Sigmoid colon (tissue), 6 donors: ENCODE measurements at regions not wholly inside any gene's neighbourhood (a gene's known extent, or its start where the extent isn't known, plus 50 kb on each side); places are given as distances from the start of the nearest gene placed in this dataset.

Experiments used
- DNase-seq: peaks from one replicate; pipeline ENCODE4 v3.0.0-alpha.2; 2019
- H3K27ac ChIP-seq, 4 donors: fragments of 200-600 bp; sonication (generic); one replicate each; pipeline ENCODE4 v1.5.1; 2016 to 2019; ENCODE audit warnings: mild to moderate bottlenecking in 1 of 4
- H3K27me3 ChIP-seq, 3 donors: fragments of 200-600 bp; sonication (generic); one replicate each; pipeline ENCODE4 v1.5.1; 2019; ENCODE audit warnings: mild to moderate bottlenecking in 1 of 3
- H3K36me3 ChIP-seq, 4 donors: fragments of 200-600 bp; sonication (generic); one replicate each; pipeline ENCODE4 v1.5.1; 2016 to 2019
- H3K4me1 ChIP-seq, 4 donors: fragments of 200-600 bp; sonication (generic); one replicate each; pipeline ENCODE4 v1.5.1; 2017 to 2019
- H3K4me3 ChIP-seq, 4 donors: fragments of 200-600 bp; sonication (generic); one replicate each; pipeline ENCODE4 v1.5.1; 2017 to 2019; ENCODE audit warnings: mild to moderate bottlenecking in 2 of 4, moderate library complexity in 1 of 4
- H3K9me3 ChIP-seq, 4 donors: fragments of 200-600 bp in 3 of 4; sonication (generic) in 3 of 4; one replicate each; pipeline versions ENCODE4 v1.5.1 to v1.6.1; 2013 to 2019
- EP300 ChIP-seq, 4 donors: sonication (generic); formaldehyde crosslinking; IDR thresholded peaks; one replicate each; pipeline ENCODE4 v1.6.1; 2017; ENCODE audit warnings: antibody characterized with exemption in 4 of 4
- POLR2A ChIP-seq, 2 donors: fragments of 450-650 bp; IDR thresholded peaks; one replicate each; pipeline ENCODE4 v1.6.1; 2016; ENCODE audit warnings: antibody characterized with exemption in 2 of 2, mild to moderate bottlenecking in 2 of 2, moderate library complexity in 2 of 2
- POLR2AphosphoS5 ChIP-seq, 4 donors: sonication (generic); formaldehyde crosslinking; IDR thresholded peaks; one replicate each; pipeline ENCODE4 v1.6.1; 2017; ENCODE audit warnings: antibody characterized with exemption in 4 of 4
- WGBS, 2 donors: extraction: QIAGEN DNeasy Blood & Tissue Kit; methylation state at CpG; one replicate each; pipeline ENCODE4 v1.1.7; 2013; 5-methylcytosine and 5-hydroxymethylcytosine counted together
- intact Hi-C: fragments of 100-400 bp; cut with DNase I; formaldehyde crosslinking; loops from one replicate; pipeline ENCODE4 v1.15.1; 2023
- TF ChIP-seq, protein P1 (sequence below), 4 experiments: fragments of 450-650 bp in 3 of 4; fragments of 200-600 bp in 1 of 4; IDR thresholded peaks; one replicate each; pipeline ENCODE4 v1.5.1; 2016 to 2019; ENCODE audit warnings: antibody characterized with exemption in 4 of 4, mild to moderate bottlenecking in 3 of 4, moderate library complexity in 2 of 4
- donor health status: healthy with polysubstance abuse.
- donor health status: healthy.

DNA sequence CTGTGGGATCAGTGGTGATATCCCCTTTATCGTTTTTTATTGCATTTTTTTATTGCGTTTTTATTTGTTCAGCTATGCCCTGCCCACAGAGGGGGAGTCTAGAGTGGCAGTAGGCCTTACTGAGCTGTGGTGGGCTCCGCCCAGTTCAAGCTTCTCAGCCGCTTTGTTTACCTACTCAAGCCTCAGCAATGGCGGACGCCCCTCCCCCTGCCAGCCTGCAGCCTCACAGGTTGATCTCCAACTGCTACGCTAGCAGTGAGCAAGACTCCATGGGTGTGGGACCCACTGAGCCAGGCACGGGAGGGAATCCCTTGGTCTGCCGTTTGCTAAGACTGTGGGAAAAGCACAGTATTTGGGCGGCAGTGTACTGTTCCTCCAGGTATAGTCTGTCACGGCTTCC, 500.6 kb upstream of the MCTP2 start:
- intact Hi-C loops, result no loop called here
- Histone ChIP-seq H3K4me3 (no peak overlapping the region), H3K36me3 (no peaks in the 10 kb centered on the region), H3K4me1 (no peaks in the 10 kb centered on the region), H3K27ac (no peak overlapping the region), H3K27me3 (no peaks in the 10 kb centered on the region), H3K9me3 (peaks cover 0 to 2% (median 0%) of the 10 kb centered on the region in 4 donors)
- DNase-seq, result no peak
- TF ChIP-seq EP300 (IDR thresholded peaks at IDR 0.05) (no peak), POLR2AphosphoS5 (IDR thresholded peaks at IDR 0.05) (no peak), POLR2A (IDR thresholded peaks at IDR 0.05) (no peak)
- TF ChIP-seq, protein P1, sequence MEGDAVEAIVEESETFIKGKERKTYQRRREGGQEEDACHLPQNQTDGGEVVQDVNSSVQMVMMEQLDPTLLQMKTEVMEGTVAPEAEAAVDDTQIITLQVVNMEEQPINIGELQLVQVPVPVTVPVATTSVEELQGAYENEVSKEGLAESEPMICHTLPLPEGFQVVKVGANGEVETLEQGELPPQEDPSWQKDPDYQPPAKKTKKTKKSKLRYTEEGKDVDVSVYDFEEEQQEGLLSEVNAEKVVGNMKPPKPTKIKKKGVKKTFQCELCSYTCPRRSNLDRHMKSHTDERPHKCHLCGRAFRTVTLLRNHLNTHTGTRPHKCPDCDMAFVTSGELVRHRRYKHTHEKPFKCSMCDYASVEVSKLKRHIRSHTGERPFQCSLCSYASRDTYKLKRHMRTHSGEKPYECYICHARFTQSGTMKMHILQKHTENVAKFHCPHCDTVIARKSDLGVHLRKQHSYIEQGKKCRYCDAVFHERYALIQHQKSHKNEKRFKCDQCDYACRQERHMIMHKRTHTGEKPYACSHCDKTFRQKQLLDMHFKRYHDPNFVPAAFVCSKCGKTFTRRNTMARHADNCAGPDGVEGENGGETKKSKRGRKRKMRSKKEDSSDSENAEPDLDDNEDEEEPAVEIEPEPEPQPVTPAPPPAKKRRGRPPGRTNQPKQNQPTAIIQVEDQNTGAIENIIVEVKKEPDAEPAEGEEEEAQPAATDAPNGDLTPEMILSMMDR (IDR thresholded peaks at IDR 0.05), result no peak
- 64 to 89% methylated on average over 11 of the region's 11 CpGs for WGBS, 2 donors

DNA sequence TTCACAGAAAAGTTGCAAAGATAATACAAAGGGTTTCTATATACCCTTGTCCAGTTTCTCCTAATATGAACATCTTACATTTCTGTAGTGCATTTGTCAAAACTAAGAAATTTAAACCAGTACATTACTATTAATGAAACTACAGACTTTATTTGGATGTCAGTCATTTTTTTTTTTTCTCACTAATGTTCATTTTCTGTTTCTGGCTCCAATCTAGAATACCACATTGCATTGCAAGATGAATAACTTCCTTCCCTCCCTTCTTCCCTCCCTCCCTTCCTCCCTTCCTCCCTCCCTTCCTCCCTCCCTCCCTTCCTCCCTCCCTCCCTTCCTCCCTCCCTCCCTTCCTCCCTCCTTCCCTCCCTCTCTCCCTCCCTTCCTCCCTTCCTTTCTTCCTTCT, 509.2 kb upstream of the MCTP2 start:
- Histone ChIP-seq H3K27me3 (no peaks in the 10 kb centered on the region), H3K36me3 (no peaks in the 10 kb centered on the region), H3K4me1 (no peaks in the 10 kb centered on the region), H3K27ac (no peak overlapping the region), H3K9me3 (no peaks in the 10 kb centered on the region), H3K4me3 (no peak overlapping the region)
- TF ChIP-seq EP300 (IDR thresholded peaks at IDR 0.05) (no peak), POLR2A (IDR thresholded peaks at IDR 0.05) (no peak), POLR2AphosphoS5 (IDR thresholded peaks at IDR 0.05) (no peak)
- TF ChIP-seq, protein P1 (IDR thresholded peaks at IDR 0.05), result no peak
- intact Hi-C loops, result no loop called here
- DNase-seq, result no peak

- H3K4me1 ChIP-seq, result no peaks in the 10 kb centered on the region
- WGBS, 2 donors, result 60 to 82% methylated on average over 3 of the region's 3 CpGs
- no peak overlapping the region for H3K27ac ChIP-seq
- H3K36me3 ChIP-seq, result no peaks in the 10 kb centered on the region
- no peak for DNase-seq
- intact Hi-C loops, result no loop called here
- TF ChIP-seq, protein P1 (IDR thresholded peaks at IDR 0.05), result no peak
- TF ChIP-seq EP300 (IDR thresholded peaks at IDR 0.05) (no peak), POLR2AphosphoS5 (IDR thresholded peaks at IDR 0.05) (no peak), POLR2A (IDR thresholded peaks at IDR 0.05) (no peak)
- H3K4me3 ChIP-seq, result no peak overlapping the region
- no peaks in the 10 kb centered on the region for H3K27me3 ChIP-seq
- no peaks in the 10 kb centered on the region for H3K9me3 ChIP-seq
Observed at GRCh38 chr15:93720607-93721006, 510.8 kb upstream of the MCTP2 start.

DNA sequence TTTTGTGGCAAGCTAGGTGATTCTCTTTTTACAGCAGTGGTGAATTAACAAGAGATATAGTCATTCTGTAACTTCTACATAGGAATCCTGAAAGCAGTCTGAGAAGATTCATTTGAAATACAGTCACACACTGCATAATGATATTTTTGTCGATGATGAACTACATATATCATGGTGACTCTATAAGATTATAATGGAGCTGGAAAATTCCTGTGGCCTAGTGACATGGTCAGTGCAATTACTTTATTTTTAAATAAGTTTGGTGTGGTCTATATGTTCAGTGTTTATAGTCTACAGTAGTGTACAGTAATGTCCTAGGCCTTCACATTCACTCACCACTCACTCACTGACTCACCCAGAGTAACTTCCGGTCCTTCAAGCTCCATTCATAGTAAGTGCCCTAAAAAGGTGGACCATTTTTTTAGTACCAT, 511.4 kb upstream of the MCTP2 start:
- intact Hi-C loops, result no loop called here
- H3K4me1 ChIP-seq, result no peaks in the 10 kb centered on the region
- no peak overlapping the region for H3K4me3 ChIP-seq
- no peaks in the 10 kb centered on the region for H3K9me3 ChIP-seq
- no peak overlapping the region for H3K27ac ChIP-seq
- no peaks in the 10 kb centered on the region for H3K36me3 ChIP-seq
- 96% methylated on average over 2 of the region's 2 CpGs for WGBS, 2 donors
- TF ChIP-seq POLR2A (IDR thresholded peaks at IDR 0.05), result no peak
- TF ChIP-seq, protein P1 (IDR thresholded peaks at IDR 0.05), result no peak
- no peak for TF ChIP-seq POLR2AphosphoS5 (IDR thresholded peaks at IDR 0.05)
- TF ChIP-seq EP300 (IDR thresholded peaks at IDR 0.05), result no peak
- H3K27me3 ChIP-seq, result no peaks in the 10 kb centered on the region
- DNase-seq, result no peak

DNA sequence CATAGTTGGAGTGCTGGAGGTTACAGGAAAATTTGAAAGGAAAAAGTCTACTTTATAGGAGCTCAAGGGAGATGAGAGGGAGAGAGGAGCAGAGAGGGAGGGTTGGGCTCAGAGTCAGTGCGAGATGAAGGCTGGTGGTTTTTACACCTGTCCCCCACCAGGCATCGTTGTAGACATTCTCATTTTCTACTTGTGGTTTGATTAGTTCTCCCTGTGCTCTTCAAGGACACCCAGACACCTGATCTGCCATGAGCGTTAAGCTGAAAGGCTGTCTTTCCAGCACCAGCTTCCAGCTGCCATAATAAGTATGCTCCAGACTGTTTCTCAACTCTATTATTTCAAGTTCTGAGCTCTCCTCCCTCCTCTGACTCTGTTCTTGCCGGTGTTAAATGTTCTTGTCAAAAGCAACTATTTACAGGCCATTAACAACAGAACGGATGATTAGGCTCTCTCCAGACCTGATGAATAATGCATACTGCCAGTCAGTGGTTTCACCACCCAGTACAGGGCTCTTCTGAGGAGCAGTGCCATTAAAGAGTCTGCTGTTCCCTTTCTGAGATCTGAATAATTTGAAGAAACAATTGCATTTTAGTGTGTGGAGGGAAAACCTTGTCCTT, 514.6 kb upstream of the MCTP2 start:
- intact Hi-C loops, result no loop called here
- no peak overlapping the region for H3K4me3 ChIP-seq
- no peaks in the 10 kb centered on the region for H3K27me3 ChIP-seq
- H3K27ac ChIP-seq, result no peak overlapping the region
- no peaks in the 10 kb centered on the region for H3K36me3 ChIP-seq
- TF ChIP-seq, protein P1 (IDR thresholded peaks at IDR 0.05), result no peak
- no peak for TF ChIP-seq POLR2AphosphoS5 (IDR thresholded peaks at IDR 0.05)
- TF ChIP-seq EP300 (IDR thresholded peaks at IDR 0.05), result no peak
- no peak for TF ChIP-seq POLR2A (IDR thresholded peaks at IDR 0.05)
- DNase-seq, result no peak
- no peaks in the 10 kb centered on the region for H3K4me1 ChIP-seq
- H3K9me3 ChIP-seq, result no peaks in the 10 kb centered on the region
- 50 to 59% methylated on average over 5 of the region's 5 CpGs for WGBS, 2 donors
